Stomach (tissue), 4 donors: ENCODE measurements at regions not wholly inside any gene's neighbourhood (a gene's known extent, or its start where the extent isn't known, plus 50 kb on each side); places are given as distances from the start of the nearest gene placed in this dataset.

Experiments
- CTCF ChIP-seq, 7 experiments: fragments of 450-650 bp in 4 of 7; fragments of 200-600 bp in 3 of 7; sonication (generic) in 3 of 7; IDR thresholded peaks; one replicate each; pipeline ENCODE4 v1.5.1; 2016 to 2019; ENCODE audit warnings: antibody characterized with exemption in 7 of 7, control low read depth in 2 of 7, mild to moderate bottlenecking in 1 of 7
- EP300 ChIP-seq: sonication (generic); formaldehyde crosslinking; IDR thresholded peaks from one replicate; pipeline ENCODE4 v1.6.1; 2017; ENCODE audit warnings: antibody characterized with exemption
- POLR2A ChIP-seq, 4 donors: fragments of 450-650 bp; IDR thresholded peaks; one replicate each; pipeline ENCODE4 v1.6.1; 2016; ENCODE audit warnings: antibody characterized with exemption in 4 of 4, control low read depth in 2 of 4, mild to moderate bottlenecking in 1 of 4, moderate library complexity in 1 of 4
- POLR2AphosphoS5 ChIP-seq, 3 donors: sonication (generic); formaldehyde crosslinking; IDR thresholded peaks; one replicate each; pipeline ENCODE4 v1.6.1; 2016; ENCODE audit warnings: antibody characterized with exemption in 3 of 3

- no peak for TF ChIP-seq CTCF (IDR thresholded peaks at IDR 0.05)
- TF ChIP-seq POLR2A (IDR thresholded peaks at IDR 0.05): no peak
- TF ChIP-seq POLR2AphosphoS5 (IDR thresholded peaks at IDR 0.05): no peak
- no peak for TF ChIP-seq EP300
These were observed 142.9 kb downstream of the SNX19 start for GRCh38 chr11:130773244-130773820.
